Panc1 (cell line): ENCODE measurements at regions not wholly inside any gene's neighbourhood (a gene's known extent, or its start where the extent isn't known, plus 50 kb on each side); places are given as distances from the start of the nearest gene placed in this dataset.

Experiments
- POLR2AphosphoS5 ChIP-seq: IDR thresholded peaks from 2 replicates; pipeline ENCODE4 v1.6.1; 2012; ENCODE audit warnings: mild to moderate bottlenecking, low read depth, low read length, moderate library complexity
- REST ChIP-seq, 2 experiments: IDR thresholded peaks; 2 replicates each; pipeline ENCODE4 v1.6.1; 2011 to 2012; ENCODE audit warnings: low read depth in 2 of 2, control low read depth in 1 of 2, low read length in 1 of 2, mild to moderate bottlenecking in 1 of 2, moderate library complexity in 1 of 2; ENCODE audit not compliant: insufficient read depth in 1 of 2
- SIN3A ChIP-seq: IDR thresholded peaks from 2 replicates; pipeline ENCODE4 v1.6.1; 2012; ENCODE audit warnings: low read depth, mild to moderate bottlenecking, low read length, moderate library complexity, borderline replicate concordance; ENCODE audit not compliant: insufficient read depth
- TCF7L2 ChIP-seq: IDR thresholded peaks from 2 replicates; pipeline ENCODE4 v1.6.1; 2011; ENCODE audit warnings: mild to moderate bottlenecking, low read depth, low read length, inconsistent platforms
- TF ChIP-seq, protein P1 (sequence below): fragments of 450-650 bp; IDR thresholded peaks from 2 replicates; pipeline ENCODE4 v1.5.1; 2017; ENCODE audit warnings: mild to moderate bottlenecking

DNA sequence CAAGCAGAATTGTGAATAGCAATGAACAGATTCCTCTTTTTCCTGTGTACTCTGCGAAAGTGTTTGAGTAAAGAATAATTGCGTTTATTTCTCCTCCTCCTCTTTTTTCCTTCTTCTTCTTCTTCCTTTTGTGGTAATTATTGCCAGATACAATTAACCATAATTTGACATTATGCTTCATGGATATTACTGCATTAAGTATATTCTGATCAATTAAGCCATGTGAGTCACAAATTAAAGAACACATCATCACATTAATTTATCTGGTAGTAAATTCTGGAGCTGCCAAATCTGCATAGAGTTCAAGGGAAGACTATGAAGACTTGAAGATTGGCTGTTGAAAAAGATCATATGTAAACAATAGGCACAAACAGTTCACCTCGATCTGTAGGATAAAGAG, 72.9 kb upstream of the TFPI start:
- TF ChIP-seq, protein P1, sequence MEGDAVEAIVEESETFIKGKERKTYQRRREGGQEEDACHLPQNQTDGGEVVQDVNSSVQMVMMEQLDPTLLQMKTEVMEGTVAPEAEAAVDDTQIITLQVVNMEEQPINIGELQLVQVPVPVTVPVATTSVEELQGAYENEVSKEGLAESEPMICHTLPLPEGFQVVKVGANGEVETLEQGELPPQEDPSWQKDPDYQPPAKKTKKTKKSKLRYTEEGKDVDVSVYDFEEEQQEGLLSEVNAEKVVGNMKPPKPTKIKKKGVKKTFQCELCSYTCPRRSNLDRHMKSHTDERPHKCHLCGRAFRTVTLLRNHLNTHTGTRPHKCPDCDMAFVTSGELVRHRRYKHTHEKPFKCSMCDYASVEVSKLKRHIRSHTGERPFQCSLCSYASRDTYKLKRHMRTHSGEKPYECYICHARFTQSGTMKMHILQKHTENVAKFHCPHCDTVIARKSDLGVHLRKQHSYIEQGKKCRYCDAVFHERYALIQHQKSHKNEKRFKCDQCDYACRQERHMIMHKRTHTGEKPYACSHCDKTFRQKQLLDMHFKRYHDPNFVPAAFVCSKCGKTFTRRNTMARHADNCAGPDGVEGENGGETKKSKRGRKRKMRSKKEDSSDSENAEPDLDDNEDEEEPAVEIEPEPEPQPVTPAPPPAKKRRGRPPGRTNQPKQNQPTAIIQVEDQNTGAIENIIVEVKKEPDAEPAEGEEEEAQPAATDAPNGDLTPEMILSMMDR = no peak
- TF ChIP-seq REST (IDR thresholded peaks at IDR 0.05; ENCODE audit: insufficient read depth in 1 of 2, low read depth in 2 of 2, low read length in 1 of 2) (no peak), SIN3A (no peak), POLR2AphosphoS5 (no peak), TCF7L2 (no peak)
